ENCODE measurements at regions not wholly inside any gene's neighbourhood (a gene's known extent, or its start where the extent isn't known, plus 50 kb on each side); places are given as distances from the start of the nearest gene placed in this dataset.
"Not testable (repeated sequence)": the region's sequence is repeated elsewhere in the genome, so short reads cannot be mapped to it uniquely, and the experiment has no call there.

GRCh38 chr12:97938031-97938430 is 475.4 kb downstream of the RMST start:
- no peak for DNase-seq

- DNase-seq = no peak
Observed at GRCh38 chr12:97939156-97939555, 476.6 kb downstream of the RMST start.

- DNase-seq = no peak
Observed at GRCh38 chr12:97940105-97940504, 477.5 kb downstream of the RMST start.

GRCh38 chr12:97940629-97941028 is 478.0 kb downstream of the RMST start:
- DNase-seq = no peak

GRCh38 chr12:97941686-97942354 is 479.2 kb downstream of the RMST start:
- DNase-seq = no peak

GRCh38 chr12:97943359-97943758 is 480.8 kb downstream of the RMST start:
- DNase-seq = no peak

GRCh38 chr12:97944576-97944975 is 482.0 kb downstream of the RMST start:
- no peak for DNase-seq

- no peak for DNase-seq
Observed at GRCh38 chr12:97946701-97947100, 484.1 kb downstream of the RMST start.

GRCh38 chr12:97948591-97948990 is 486.0 kb downstream of the RMST start:
- DNase-seq = no peak

- no peak for DNase-seq
Observed at GRCh38 chr12:97951239-97951638, 488.6 kb downstream of the RMST start.

GRCh38 chr12:97951717-97952116 is 489.1 kb downstream of the RMST start:
- DNase-seq = no peak

- DNase-seq = no peak
Observed at GRCh38 chr12:97957109-97957508, 494.5 kb downstream of the RMST start.

GRCh38 chr12:97960225-97960624 is 497.6 kb downstream of the RMST start:
- DNase-seq = no peak

GRCh38 chr12:97960741-97961608 is 498.4 kb downstream of the RMST start:
- DNase-seq = no peak

- DNase-seq = no peak
Observed at GRCh38 chr12:97967831-97968230, 505.2 kb downstream of the RMST start.

- DNase-seq = no peak
Observed at GRCh38 chr12:97968641-97969197, 506.1 kb downstream of the RMST start.

GRCh38 chr12:97977870-97978405 is 515.3 kb downstream of the RMST start:
- DNase-seq = no peak

- DNase-seq = no peak
Observed at GRCh38 chr12:97982684-97983083, 520.1 kb downstream of the RMST start.

- no peak for DNase-seq
Observed at GRCh38 chr12:97983796-97984195, 521.2 kb downstream of the RMST start.

- no peak for DNase-seq
Observed at GRCh38 chr12:97984436-97984835, 521.8 kb downstream of the RMST start.

GRCh38 chr12:97984974-97985580 is 522.5 kb downstream of the RMST start:
- DNase-seq = no peak

GRCh38 chr12:97985834-97986233 is 523.2 kb downstream of the RMST start:
- no peak for DNase-seq

GRCh38 chr12:97988588-97988987 is 526.0 kb downstream of the RMST start:
- DNase-seq = not testable (repeated sequence)
